Colonic mucosa (tissue), 4 donors: ENCODE measurements at regions not wholly inside any gene's neighbourhood (a gene's known extent, or its start where the extent isn't known, plus 50 kb on each side); places are given as distances from the start of the nearest gene placed in this dataset.

Experiments
- DNase-seq: peaks from one replicate; pipeline ENCODE4 v3.0.0-alpha.2; 2020
- H3K27ac ChIP-seq: fragments of 200-600 bp; one replicate; pipeline ENCODE4 v1.8.0; 2021
- H3K27me3 ChIP-seq: fragments of 200-600 bp; one replicate; pipeline ENCODE4 v1.8.0; 2021
- H3K36me3 ChIP-seq: fragments of 200-600 bp; one replicate; pipeline ENCODE4 v1.8.0; 2021
- H3K4me1 ChIP-seq: fragments of 200-600 bp; one replicate; pipeline ENCODE4 v1.8.0; 2021; ENCODE audit warnings: mild to moderate bottlenecking
- H3K4me3 ChIP-seq: fragments of 200-600 bp; one replicate; pipeline ENCODE4 v1.8.0; 2021
- H3K9ac ChIP-seq, 2 donors: one replicate each; pipeline ENCODE4 v1.7.0; 2013; ENCODE audit warnings: control low read depth in 2 of 2, low read depth in 2 of 2, low read length in 2 of 2
- H3K9me3 ChIP-seq: fragments of 200-600 bp; one replicate; pipeline ENCODE4 v1.8.0; 2021
- CTCF ChIP-seq: fragments of 200-600 bp; IDR thresholded peaks from one replicate; pipeline ENCODE4 v1.8.0; 2022; ENCODE audit warnings: antibody characterized with exemption, mild to moderate bottlenecking
- intact Hi-C: fragments of 100-400 bp; cut with DNase I; formaldehyde crosslinking; loops from one replicate; pipeline ENCODE4 v1.14.1; 2022
- donor health status: healthy.
- donor health status: DM: no; HTN: no; CAD: no.
- donor health status: DM: no; HTN: no; CAD: no.

GRCh38 chr7:41280491-41280890 lies 422.4 kb downstream of the INHBA start:
- no peaks in the 10 kb centered on the region for H3K36me3 ChIP-seq
- H3K9ac ChIP-seq = no peak overlapping the region

GRCh38 chr7:41277561-41277960 lies 425.3 kb downstream of the INHBA start:
- Histone ChIP-seq H3K27ac (no peak overlapping the region), H3K9ac (no peak overlapping the region), H3K9me3 (no peaks in the 10 kb centered on the region), H3K4me3 (no peak overlapping the region), H3K36me3 (no peaks in the 10 kb centered on the region), H3K4me1 (no peaks in the 10 kb centered on the region), H3K27me3 (no peaks in the 10 kb centered on the region)
- no peak for TF ChIP-seq CTCF
- intact Hi-C loops = no loop called here
- no peak for DNase-seq

More at GRCh38 chr7:41280491-41280890, 422.4 kb downstream of the INHBA start:
- no peaks in the 10 kb centered on the region for H3K4me1 ChIP-seq
- H3K27me3 ChIP-seq = no peaks in the 10 kb centered on the region
- no peak for DNase-seq
- no peaks in the 10 kb centered on the region for H3K9me3 ChIP-seq
- no peak overlapping the region for H3K4me3 ChIP-seq
- TF ChIP-seq CTCF = no peak
- no peak overlapping the region for H3K27ac ChIP-seq
- intact Hi-C loops = no loop called here

- Histone ChIP-seq H3K4me3 (no peak overlapping the region), H3K9me3 (no peaks in the 10 kb centered on the region), H3K4me1 (no peaks in the 10 kb centered on the region), H3K36me3 (no peaks in the 10 kb centered on the region), H3K9ac (no peak overlapping the region), H3K27me3 (no peaks in the 10 kb centered on the region), H3K27ac (no peak overlapping the region)
- no peak for DNase-seq
- intact Hi-C loops = no loop called here
- no peak for TF ChIP-seq CTCF
Observed at GRCh38 chr7:41275255-41275654, 427.6 kb downstream of the INHBA start.

- no peaks in the 10 kb centered on the region for H3K4me1 ChIP-seq
- H3K36me3 ChIP-seq = no peaks in the 10 kb centered on the region
- H3K4me3 ChIP-seq = no peak overlapping the region
- intact Hi-C loops = no loop called here
- H3K27me3 ChIP-seq = no peaks in the 10 kb centered on the region
- no peaks in the 10 kb centered on the region for H3K9me3 ChIP-seq
- no peak for DNase-seq
- no peak overlapping the region for H3K9ac ChIP-seq
- TF ChIP-seq CTCF = no peak
- H3K27ac ChIP-seq = no peak overlapping the region
Observed at GRCh38 chr7:41274179-41274578, 428.7 kb downstream of the INHBA start.

- intact Hi-C loops = no loop called here
- Histone ChIP-seq H3K9ac (no peak overlapping the region), H3K9me3 (no peaks in the 10 kb centered on the region), H3K27ac (no peak overlapping the region), H3K4me3 (no peak overlapping the region), H3K36me3 (no peaks in the 10 kb centered on the region), H3K4me1 (no peaks in the 10 kb centered on the region), H3K27me3 (no peaks in the 10 kb centered on the region)
- no peak for DNase-seq
- TF ChIP-seq CTCF = no peak
Observed at GRCh38 chr7:41272664-41273063, 430.2 kb downstream of the INHBA start.

GRCh38 chr7:41268878-41269277 lies 434.0 kb downstream of the INHBA start:
- no peak for DNase-seq
- H3K4me3 ChIP-seq = no peak overlapping the region
- H3K36me3 ChIP-seq = no peaks in the 10 kb centered on the region
- intact Hi-C loops = no loop called here
- no peak overlapping the region for H3K27ac ChIP-seq
- H3K9ac ChIP-seq = no peak overlapping the region
- no peaks in the 10 kb centered on the region for H3K4me1 ChIP-seq
- no peak for TF ChIP-seq CTCF
- no peaks in the 10 kb centered on the region for H3K9me3 ChIP-seq
- H3K27me3 ChIP-seq = no peaks in the 10 kb centered on the region
